Fibroblast of lung (primary cell): ENCODE measurements at regions not wholly inside any gene's neighbourhood (a gene's known extent, or its start where the extent isn't known, plus 50 kb on each side); places are given as distances from the start of the nearest gene placed in this dataset.

Source experiments
- DNase-seq, 2 donors: peaks; one replicate each; pipeline versions ENCODE4 v3.0.0 to v3.0.0-alpha.2; 2010; ENCODE audit warnings: low read depth in 2 of 2
- H2AFZ ChIP-seq: 2 replicates; pipeline ENCODE4 v1.5.1; 2012; ENCODE audit warnings: low read length, control low read depth, inconsistent platforms
- H3K27ac ChIP-seq: 2 replicates; pipeline ENCODE4 v1.5.1; 2011; ENCODE audit warnings: low read length, control low read depth; ENCODE audit not compliant: insufficient read depth
- H3K27me3 ChIP-seq: 2 replicates; pipeline ENCODE4 v1.5.1; 2011; ENCODE audit warnings: mild to moderate bottlenecking, low read length; ENCODE audit not compliant: control insufficient read depth, insufficient read depth
- H3K36me3 ChIP-seq: 2 replicates; pipeline ENCODE4 v1.5.1; 2011; ENCODE audit warnings: low read length; ENCODE audit not compliant: control insufficient read depth, insufficient read depth
- H3K4me1 ChIP-seq: 2 replicates; pipeline ENCODE4 v1.5.1; 2011; ENCODE audit warnings: low read length; ENCODE audit not compliant: control insufficient read depth, insufficient read depth; ENCODE audit errors: extremely low read depth
- H3K4me2 ChIP-seq: 2 replicates; pipeline ENCODE4 v1.5.1; 2011; ENCODE audit warnings: low read length, control low read depth; ENCODE audit not compliant: insufficient read depth; ENCODE audit errors: extremely low read depth
- H3K4me3 ChIP-seq, 4 experiments: fragments of 200-600 bp in 1 of 4; sonication (generic) in 1 of 4; replicated peaks in 1 of 4; 2 replicates each; pipeline ENCODE4 v1.5.1; 2011 to 2016; ENCODE audit warnings: low read length in 4 of 4, low read depth in 3 of 4, mild to moderate bottlenecking in 3 of 4, control low read depth in 2 of 4, inconsistent platforms in 1 of 4, mixed read lengths in 1 of 4; ENCODE audit not compliant: insufficient read depth in 1 of 4; ENCODE audit errors: control extremely low read depth in 1 of 4
- H3K79me2 ChIP-seq: 2 replicates; pipeline ENCODE4 v1.5.1; 2012; ENCODE audit warnings: mild to moderate bottlenecking, low read length, inconsistent platforms; ENCODE audit not compliant: control insufficient read depth, insufficient read depth
- H3K9ac ChIP-seq: 2 replicates; pipeline ENCODE4 v1.5.1; 2011; ENCODE audit warnings: mild to moderate bottlenecking, low read length, control low read depth; ENCODE audit not compliant: insufficient read depth
- H3K9me3 ChIP-seq: 2 replicates; pipeline ENCODE4 v1.5.1; 2012; ENCODE audit warnings: low read depth, low read length; ENCODE audit not compliant: control insufficient read depth, insufficient read depth
- H4K20me1 ChIP-seq: 2 replicates; pipeline ENCODE4 v1.5.1; 2011; ENCODE audit warnings: low read length; ENCODE audit not compliant: control insufficient read depth, insufficient read depth; ENCODE audit errors: extremely low read depth
- EZH2 ChIP-seq: IDR thresholded peaks from 2 replicates; pipeline ENCODE4 v1.5.1; 2012; ENCODE audit warnings: low read length, control low read depth, mild to moderate bottlenecking; ENCODE audit errors: missing control alignments
- TF ChIP-seq, protein P1 (sequence below), 2 donors: IDR thresholded peaks in 1 of 2; conservative IDR thresholded peaks in 1 of 2; 1 replicate in 1 of 2; 2 replicates in 1 of 2; pipeline ENCODE4 v1.5.1; 2011 to 2012; ENCODE audit warnings: low read length in 2 of 2, control low read depth in 1 of 2, inconsistent platforms in 1 of 2, low read depth in 1 of 2, mild to moderate bottlenecking in 1 of 2

DNA sequence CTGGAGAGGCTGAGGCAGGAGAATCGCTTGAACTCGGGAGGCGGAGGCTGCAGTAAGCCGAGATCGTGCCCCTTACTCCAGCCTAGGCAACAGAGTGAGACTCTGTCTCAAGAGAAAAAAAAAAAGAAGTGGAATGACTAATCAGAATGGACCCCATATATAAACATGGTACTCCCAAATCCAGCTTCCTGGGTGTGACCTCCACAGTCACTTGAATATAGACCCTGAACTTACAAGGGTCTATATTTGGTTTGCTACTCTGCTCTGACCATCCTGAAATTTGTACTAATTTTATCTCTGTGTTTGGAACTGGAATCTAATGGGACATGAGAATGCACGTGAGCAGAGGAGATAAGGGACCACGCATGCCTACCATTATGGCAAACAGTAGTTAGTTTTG lies 275.0 kb downstream of the TNS1 start:
- H3K4me2 ChIP-seq, result no peak overlapping the region
- H3K27me3 ChIP-seq, result no peaks in the 10 kb centered on the region
- DNase-seq, result no peak
- TF ChIP-seq, protein P1, sequence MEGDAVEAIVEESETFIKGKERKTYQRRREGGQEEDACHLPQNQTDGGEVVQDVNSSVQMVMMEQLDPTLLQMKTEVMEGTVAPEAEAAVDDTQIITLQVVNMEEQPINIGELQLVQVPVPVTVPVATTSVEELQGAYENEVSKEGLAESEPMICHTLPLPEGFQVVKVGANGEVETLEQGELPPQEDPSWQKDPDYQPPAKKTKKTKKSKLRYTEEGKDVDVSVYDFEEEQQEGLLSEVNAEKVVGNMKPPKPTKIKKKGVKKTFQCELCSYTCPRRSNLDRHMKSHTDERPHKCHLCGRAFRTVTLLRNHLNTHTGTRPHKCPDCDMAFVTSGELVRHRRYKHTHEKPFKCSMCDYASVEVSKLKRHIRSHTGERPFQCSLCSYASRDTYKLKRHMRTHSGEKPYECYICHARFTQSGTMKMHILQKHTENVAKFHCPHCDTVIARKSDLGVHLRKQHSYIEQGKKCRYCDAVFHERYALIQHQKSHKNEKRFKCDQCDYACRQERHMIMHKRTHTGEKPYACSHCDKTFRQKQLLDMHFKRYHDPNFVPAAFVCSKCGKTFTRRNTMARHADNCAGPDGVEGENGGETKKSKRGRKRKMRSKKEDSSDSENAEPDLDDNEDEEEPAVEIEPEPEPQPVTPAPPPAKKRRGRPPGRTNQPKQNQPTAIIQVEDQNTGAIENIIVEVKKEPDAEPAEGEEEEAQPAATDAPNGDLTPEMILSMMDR (conservative IDR thresholded peaks at IDR 0.05 in 1 of 2, IDR thresholded peaks at IDR 0.05 in 1 of 2; ENCODE audit: low read depth in 1 of 2, low read length in 2 of 2), result no peak
- TF ChIP-seq EZH2, result no peak
- H3K36me3 ChIP-seq, result no peaks in the 10 kb centered on the region
- H3K27ac ChIP-seq, result no peak overlapping the region
- peaks cover 12% of the 10 kb centered on the region for H3K4me1 ChIP-seq
- no peak overlapping the region for H3K9ac ChIP-seq
- no peaks in the 10 kb centered on the region for H4K20me1 ChIP-seq
- no peak overlapping the region for H3K4me3 ChIP-seq
- H3K79me2 ChIP-seq, result no peaks in the 10 kb centered on the region
- no peak overlapping the region for H2AFZ ChIP-seq
- H3K9me3 ChIP-seq, result no peaks in the 10 kb centered on the region

DNA sequence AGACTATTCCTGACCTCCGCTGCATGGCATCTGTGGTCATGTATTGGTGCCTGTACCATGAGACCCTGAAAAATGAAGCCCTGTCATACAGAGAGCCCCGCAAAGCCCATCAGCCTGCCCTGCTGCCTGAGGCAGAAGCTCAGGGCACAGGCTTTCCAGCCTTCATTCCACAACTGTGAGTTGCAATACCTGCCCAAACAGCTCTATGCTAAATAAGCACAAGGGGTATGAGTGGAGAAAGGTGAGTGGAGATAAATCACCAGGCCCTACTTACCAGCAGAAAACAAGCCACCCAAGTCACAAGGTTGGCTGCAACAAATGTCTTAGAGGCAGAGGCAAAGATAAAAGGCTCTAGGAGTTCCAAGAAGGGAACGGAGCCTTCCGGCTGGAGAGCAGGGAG lies 277.4 kb downstream of the TNS1 start:
- no peak for DNase-seq

GRCh38 chr2:217724471-217724870 lies 278.3 kb downstream of the TNS1 start:
- H3K27me3 ChIP-seq, result no peaks in the 10 kb centered on the region
- no peaks in the 10 kb centered on the region for H3K36me3 ChIP-seq
- no peak overlapping the region for H3K4me2 ChIP-seq
- H3K4me1 ChIP-seq, result peaks cover 3% of the 10 kb centered on the region
- H2AFZ ChIP-seq, result no peak overlapping the region
- no peak overlapping the region for H3K27ac ChIP-seq
- no peaks in the 10 kb centered on the region for H4K20me1 ChIP-seq
- no peak overlapping the region for H3K4me3 ChIP-seq
- DNase-seq, result no peak
- no peaks in the 10 kb centered on the region for H3K9me3 ChIP-seq
- H3K9ac ChIP-seq, result no peak overlapping the region
- no peak for TF ChIP-seq EZH2
- TF ChIP-seq, protein P1 (conservative IDR thresholded peaks at IDR 0.05 in 1 of 2, IDR thresholded peaks at IDR 0.05 in 1 of 2; ENCODE audit: low read depth in 1 of 2, low read length in 2 of 2), result no peak
- H3K79me2 ChIP-seq, result no peaks in the 10 kb centered on the region

More for the DNA sequence above, 277.4 kb downstream of the TNS1 start:
- Histone ChIP-seq H2AFZ (no peak overlapping the region), H3K27me3 (no peaks in the 10 kb centered on the region), H4K20me1 (no peaks in the 10 kb centered on the region), H3K36me3 (no peaks in the 10 kb centered on the region), H3K27ac (no peak overlapping the region), H3K4me1 (peaks cover 3% of the 10 kb centered on the region), H3K4me2 (no peak overlapping the region), H3K79me2 (no peaks in the 10 kb centered on the region), H3K9ac (no peak overlapping the region), H3K4me3 (no peak overlapping the region), H3K9me3 (no peaks in the 10 kb centered on the region)
- TF ChIP-seq, protein P1 (conservative IDR thresholded peaks at IDR 0.05 in 1 of 2, IDR thresholded peaks at IDR 0.05 in 1 of 2; ENCODE audit: low read depth in 1 of 2, low read length in 2 of 2), result no peak
- no peak for TF ChIP-seq EZH2
